ENCODE measurements at regions not wholly inside any gene's neighbourhood (a gene's known extent, or its start where the extent isn't known, plus 50 kb on each side); places are given as distances from the start of the nearest gene placed in this dataset.

- TF ChIP-seq, protein P1, sequence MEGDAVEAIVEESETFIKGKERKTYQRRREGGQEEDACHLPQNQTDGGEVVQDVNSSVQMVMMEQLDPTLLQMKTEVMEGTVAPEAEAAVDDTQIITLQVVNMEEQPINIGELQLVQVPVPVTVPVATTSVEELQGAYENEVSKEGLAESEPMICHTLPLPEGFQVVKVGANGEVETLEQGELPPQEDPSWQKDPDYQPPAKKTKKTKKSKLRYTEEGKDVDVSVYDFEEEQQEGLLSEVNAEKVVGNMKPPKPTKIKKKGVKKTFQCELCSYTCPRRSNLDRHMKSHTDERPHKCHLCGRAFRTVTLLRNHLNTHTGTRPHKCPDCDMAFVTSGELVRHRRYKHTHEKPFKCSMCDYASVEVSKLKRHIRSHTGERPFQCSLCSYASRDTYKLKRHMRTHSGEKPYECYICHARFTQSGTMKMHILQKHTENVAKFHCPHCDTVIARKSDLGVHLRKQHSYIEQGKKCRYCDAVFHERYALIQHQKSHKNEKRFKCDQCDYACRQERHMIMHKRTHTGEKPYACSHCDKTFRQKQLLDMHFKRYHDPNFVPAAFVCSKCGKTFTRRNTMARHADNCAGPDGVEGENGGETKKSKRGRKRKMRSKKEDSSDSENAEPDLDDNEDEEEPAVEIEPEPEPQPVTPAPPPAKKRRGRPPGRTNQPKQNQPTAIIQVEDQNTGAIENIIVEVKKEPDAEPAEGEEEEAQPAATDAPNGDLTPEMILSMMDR (conservative IDR thresholded peaks at IDR 0.05; ENCODE audit: low read depth, low read length), result no peak
- TF ChIP-seq EZH2 (IDR thresholded peaks at IDR 0.05; ENCODE audit: low read length, unreplicated experiment), result no peak
Observed at GRCh38 chr1:114290341-114290740, 136.7 kb upstream of the SYT6 start.
